Keratinocyte (primary cell): ENCODE measurements at regions not wholly inside any gene's neighbourhood (a gene's known extent, or its start where the extent isn't known, plus 50 kb on each side); places are given as distances from the start of the nearest gene placed in this dataset.
A peak's percentile ranks its signal among the peaks of the same experiment; 100 is the strongest.

Experiments
- DNase-seq: peaks from one replicate; pipeline ENCODE4 v3.0.0-alpha.2; 2011; ENCODE audit warnings: low read depth, missing footprints, low spot score
- FAIRE-seq: peaks from 2 replicates; lab custom pipeline; 2011; peaks lifted over from hg19 to GRCh38; lab: Jason Lieb, UNC
- H2AFZ ChIP-seq: 2 replicates; pipeline ENCODE4 v1.6.0; 2012; ENCODE audit warnings: low read length, control low read depth, inconsistent platforms; ENCODE audit not compliant: control insufficient read depth
- H3K27ac ChIP-seq: 2 replicates; pipeline ENCODE4 v1.5.1; 2011; ENCODE audit warnings: low read length; ENCODE audit not compliant: control insufficient read depth, insufficient read depth
- H3K27me3 ChIP-seq: 3 replicates; pipeline ENCODE4 v1.6.0; 2011; ENCODE audit warnings: low read length; ENCODE audit not compliant: control insufficient read depth, insufficient read depth; ENCODE audit errors: extremely low read depth
- H3K36me3 ChIP-seq, 2 experiments: 2 replicates in 1 of 2; 3 replicates in 1 of 2; pipeline ENCODE4 v1.5.1; 2011; ENCODE audit warnings: low read length in 2 of 2, mild to moderate bottlenecking in 1 of 2; ENCODE audit not compliant: control insufficient read depth in 2 of 2, insufficient read depth in 2 of 2; ENCODE audit errors: extremely low read depth in 1 of 2
- H3K4me1 ChIP-seq: 3 replicates; pipeline ENCODE4 v1.5.1; 2011; ENCODE audit warnings: low read length; ENCODE audit not compliant: control insufficient read depth, insufficient read depth; ENCODE audit errors: extremely low read depth
- H3K4me2 ChIP-seq: 3 replicates; pipeline ENCODE4 v1.6.0; 2011; ENCODE audit warnings: low read depth, low read length; ENCODE audit not compliant: control insufficient read depth, insufficient read depth; ENCODE audit errors: extremely low read depth
- H3K4me3 ChIP-seq, 3 experiments: fragments of 200-600 bp in 1 of 3; sonication (generic) in 1 of 3; 2 replicates in 2 of 3; 3 replicates in 1 of 3; pipeline ENCODE4 v1.5.1; 2011 to 2016; ENCODE audit warnings: low read length in 3 of 3, mild to moderate bottlenecking in 3 of 3, control low read depth in 2 of 3, inconsistent platforms in 1 of 3, low read depth in 1 of 3, mixed read lengths in 1 of 3, mixed run types in 1 of 3, moderate library complexity in 1 of 3; ENCODE audit not compliant: control insufficient read depth in 2 of 3, insufficient read depth in 2 of 3; ENCODE audit errors: extremely low read depth in 1 of 3
- H3K79me2 ChIP-seq: 2 replicates; pipeline ENCODE4 v1.6.0; 2012; ENCODE audit warnings: low read length; ENCODE audit not compliant: control insufficient read depth, insufficient read depth
- H3K9ac ChIP-seq: 3 replicates; pipeline ENCODE4 v1.6.0; 2011; ENCODE audit warnings: low read length; ENCODE audit not compliant: control insufficient read depth, insufficient read depth; ENCODE audit errors: extremely low read depth
- H3K9me1 ChIP-seq: 3 replicates; pipeline ENCODE4 v1.6.0; 2011; ENCODE audit warnings: low read length; ENCODE audit not compliant: control insufficient read depth, insufficient read depth; ENCODE audit errors: extremely low read depth
- H3K9me3 ChIP-seq: 2 replicates; pipeline ENCODE4 v1.5.1; 2012; ENCODE audit warnings: low read depth, low read length; ENCODE audit not compliant: control insufficient read depth
- H4K20me1 ChIP-seq: 3 replicates; pipeline ENCODE4 v1.6.0; 2011; ENCODE audit warnings: low read length; ENCODE audit not compliant: control insufficient read depth, insufficient read depth; ENCODE audit errors: extremely low read depth
- CTCF ChIP-seq, 3 experiments: IDR thresholded peaks in 1 of 3; conservative IDR thresholded peaks in 1 of 3; optimal IDR thresholded peaks in 1 of 3; 2 replicates in 2 of 3; 3 replicates in 1 of 3; pipeline versions ENCODE3 to v1.5.1; 2011; ENCODE audit warnings: low read length in 3 of 3, mild to moderate bottlenecking in 3 of 3, moderate library complexity in 2 of 3, control low read depth in 1 of 3, inconsistent platforms in 1 of 3; ENCODE audit not compliant: insufficient read depth in 2 of 3; ENCODE audit errors: extremely low read depth in 1 of 3
- EZH2 ChIP-seq: IDR thresholded peaks from one replicate; pipeline ENCODE4 v1.6.1; 2012; ENCODE audit warnings: inconsistent platforms, mild to moderate bottlenecking, low read length, moderate library complexity
- dilution Hi-C: fragments of 300-500 bp; cut with MboI; formaldehyde crosslinking; loops from one replicate; pipeline ENCODE4 v1.7.0; 2020; ENCODE audit warnings: low sequenced_read_pairs; ENCODE audit not compliant: extremely low pct_ligation_motif_present

GRCh38 chr5:4232084-4232483 is 636.5 kb downstream of the IRX1 start:
- Histone ChIP-seq H3K9me3 (no peaks in the 10 kb centered on the region), H3K9ac (no peak overlapping the region), H3K4me3 (no peak overlapping the region), H3K27me3 (no peaks in the 10 kb centered on the region), H3K36me3 (no peaks in the 10 kb centered on the region), H3K4me2 (no peak overlapping the region), H4K20me1 (no peaks in the 10 kb centered on the region), H3K27ac (no peak overlapping the region), H3K79me2 (no peaks in the 10 kb centered on the region), H3K9me1 (no peaks in the 10 kb centered on the region), H2AFZ (no peak overlapping the region), H3K4me1 (no peaks in the 10 kb centered on the region)
- no peak for DNase-seq
- TF ChIP-seq EZH2 (no peak), CTCF (optimal IDR thresholded peaks at IDR 0.05 in 1 of 3, IDR thresholded peaks at IDR 0.05 in 1 of 3, conservative IDR thresholded peaks at IDR 0.05 in 1 of 3; ENCODE audit: extremely low read depth in 1 of 3, insufficient read depth in 2 of 3, low read length in 3 of 3) (no peak)
- no peak for FAIRE-seq
- dilution Hi-C loops, result no loop called here

GRCh38 chr5:4233671-4234070 is 638.0 kb downstream of the IRX1 start:
- TF ChIP-seq CTCF (optimal IDR thresholded peaks at IDR 0.05 in 1 of 3, IDR thresholded peaks at IDR 0.05 in 1 of 3, conservative IDR thresholded peaks at IDR 0.05 in 1 of 3; ENCODE audit: extremely low read depth in 1 of 3, insufficient read depth in 2 of 3, low read length in 3 of 3) (peak in 1 of 3 experiments; percentile 20), EZH2 (no peak)
- Histone ChIP-seq H4K20me1 (no peaks in the 10 kb centered on the region), H3K27ac (no peak overlapping the region), H3K9me1 (no peaks in the 10 kb centered on the region), H3K4me3 (no peak overlapping the region), H3K9me3 (no peaks in the 10 kb centered on the region), H3K4me2 (no peak overlapping the region), H3K36me3 (no peaks in the 10 kb centered on the region), H2AFZ (no peak overlapping the region), H3K27me3 (no peaks in the 10 kb centered on the region), H3K4me1 (no peaks in the 10 kb centered on the region), H3K79me2 (no peaks in the 10 kb centered on the region), H3K9ac (no peak overlapping the region)
- DNase-seq (no peak), FAIRE-seq (no peak)
- dilution Hi-C loops, result no loop called here
